ENCODE measurements at regions not wholly inside any gene's neighbourhood (a gene's known extent, or its start where the extent isn't known, plus 50 kb on each side); places are given as distances from the start of the nearest gene placed in this dataset.

GRCh38 chr10:78868048-78868447, 200.7 kb upstream of the ZMIZ1 start:
- DNase-seq (ENCODE audit: extremely low spot score, insufficient read length, low read depth) (no peak), FAIRE-seq (no peak)

GRCh38 chr10:78868456-78868855, 200.3 kb upstream of the ZMIZ1 start:
- FAIRE-seq (no peak), DNase-seq (ENCODE audit: extremely low spot score, insufficient read length, low read depth) (no peak)

GRCh38 chr10:78868861-78869260, 199.9 kb upstream of the ZMIZ1 start:
- FAIRE-seq: no peak
- DNase-seq (ENCODE audit: extremely low spot score, insufficient read length, low read depth): no peak

- DNase-seq (ENCODE audit: extremely low spot score, insufficient read length, low read depth): no peak
- no peak for FAIRE-seq
Measured at GRCh38 chr10:78869508-78870454, 199.0 kb upstream of the ZMIZ1 start.

GRCh38 chr10:78870458-78870857, 198.3 kb upstream of the ZMIZ1 start:
- DNase-seq (ENCODE audit: extremely low spot score, insufficient read length, low read depth): no peak
- FAIRE-seq: no peak

GRCh38 chr10:78871796-78872195, 197.0 kb upstream of the ZMIZ1 start:
- DNase-seq (ENCODE audit: extremely low spot score, insufficient read length, low read depth) (no peak), FAIRE-seq (no peak)

- DNase-seq (ENCODE audit: extremely low spot score, insufficient read length, low read depth): no peak
- no peak for FAIRE-seq
Measured at GRCh38 chr10:78873413-78873812, 195.4 kb upstream of the ZMIZ1 start.

GRCh38 chr10:78875331-78875877, 193.4 kb upstream of the ZMIZ1 start:
- DNase-seq (ENCODE audit: extremely low spot score, insufficient read length, low read depth) (no peak), FAIRE-seq (no peak)

GRCh38 chr10:78875932-78876331, 192.8 kb upstream of the ZMIZ1 start:
- DNase-seq (ENCODE audit: extremely low spot score, insufficient read length, low read depth): no peak
- no peak for FAIRE-seq

GRCh38 chr10:78876449-78876848, 192.3 kb upstream of the ZMIZ1 start:
- FAIRE-seq (no peak), DNase-seq (ENCODE audit: extremely low spot score, insufficient read length, low read depth) (no peak)

- FAIRE-seq (no peak), DNase-seq (ENCODE audit: extremely low spot score, insufficient read length, low read depth) (no peak)
Measured at GRCh38 chr10:78879621-78880020, 189.1 kb upstream of the ZMIZ1 start.

- DNase-seq (ENCODE audit: extremely low spot score, insufficient read length, low read depth) (no peak), FAIRE-seq (no peak)
Measured at GRCh38 chr10:78886129-78886528, 182.6 kb upstream of the ZMIZ1 start.

- DNase-seq (ENCODE audit: extremely low spot score, insufficient read length, low read depth) (no peak), FAIRE-seq (no peak)
Measured at GRCh38 chr10:78889536-78890063, 179.2 kb upstream of the ZMIZ1 start.

GRCh38 chr10:78890506-78890905, 178.3 kb upstream of the ZMIZ1 start:
- FAIRE-seq: no peak
- DNase-seq (ENCODE audit: extremely low spot score, insufficient read length, low read depth): no peak

- DNase-seq (ENCODE audit: extremely low spot score, insufficient read length, low read depth) (no peak), FAIRE-seq (no peak)
Measured at GRCh38 chr10:78891741-78892140, 177.0 kb upstream of the ZMIZ1 start.

GRCh38 chr10:78892338-78893176, 176.2 kb upstream of the ZMIZ1 start:
- DNase-seq (ENCODE audit: extremely low spot score, insufficient read length, low read depth): no peak
- FAIRE-seq: no peak

- FAIRE-seq (no peak), DNase-seq (ENCODE audit: extremely low spot score, insufficient read length, low read depth) (no peak)
Measured at GRCh38 chr10:78893217-78893616, 175.5 kb upstream of the ZMIZ1 start.

GRCh38 chr10:78894089-78894840, 174.5 kb upstream of the ZMIZ1 start:
- DNase-seq (ENCODE audit: extremely low spot score, insufficient read length, low read depth) (no peak), FAIRE-seq (no peak)

GRCh38 chr10:78894841-78895195, 173.9 kb upstream of the ZMIZ1 start:
- DNase-seq (ENCODE audit: extremely low spot score, insufficient read length, low read depth) (no peak), FAIRE-seq (no peak)

GRCh38 chr10:78895469-78895868, 173.3 kb upstream of the ZMIZ1 start:
- FAIRE-seq (no peak), DNase-seq (ENCODE audit: extremely low spot score, insufficient read length, low read depth) (no peak)

All from GM18507 (cell line).